Calu3 (cell line): ENCODE measurements at regions not wholly inside any gene's neighbourhood (a gene's known extent, or its start where the extent isn't known, plus 50 kb on each side); places are given as distances from the start of the nearest gene placed in this dataset.
"Not testable (repeated sequence)": the region's sequence is repeated elsewhere in the genome, so short reads cannot be mapped to it uniquely, and the experiment has no call there.

Experiments
- BruUV-seq: library from RNA; stranded (reverse); fragments of 400-500 nt; replicated peaks from 2 replicates; lab custom pipeline; 2021; lab: Mats Ljungman, UMichigan
- CTCF ChIA-PET: fragments of 300-600 bp; sonication (Branson Sonifier 250); formaldehyde crosslinking; loops from one replicate; lab custom pipeline; 2022; ENCODE audit warnings: antibody characterized with exemption; lab: Charles Lee
- DNase-seq: peaks from one replicate; pipeline ENCODE4 v3.0.0; 2022
- H3K27ac Mint-ChIP-seq: one replicate; pipeline ENCODE4 v1.8.0; 2022; ENCODE audit warnings: mixed read lengths; ENCODE audit not compliant: unreplicated experiment
- H3K27me3 Mint-ChIP-seq: one replicate; pipeline ENCODE4 v1.8.0; 2022; ENCODE audit warnings: mixed read lengths; ENCODE audit not compliant: unreplicated experiment
- H3K36me3 Mint-ChIP-seq: one replicate; pipeline ENCODE4 v1.8.0; 2022; ENCODE audit warnings: mild to moderate bottlenecking, moderate library complexity, mixed read lengths; ENCODE audit not compliant: insufficient read depth, unreplicated experiment
- H3K4me1 Mint-ChIP-seq: one replicate; pipeline ENCODE4 v1.8.0; 2022; ENCODE audit warnings: mild to moderate bottlenecking, low read depth, mixed read lengths; ENCODE audit not compliant: unreplicated experiment
- H3K4me3 Mint-ChIP-seq: one replicate; pipeline ENCODE4 v1.8.0; 2022; ENCODE audit warnings: mild to moderate bottlenecking, low read depth, moderate library complexity, mixed read lengths; ENCODE audit not compliant: unreplicated experiment
- H3K9me3 Mint-ChIP-seq: one replicate; pipeline ENCODE4 v1.8.0; 2022; ENCODE audit warnings: low read depth, mixed read lengths; ENCODE audit not compliant: unreplicated experiment
- CTCF ChIP-seq: fragments of 200-600 bp; IDR thresholded peaks from one replicate; pipeline ENCODE4 v1.8.0; 2022; ENCODE audit warnings: antibody characterized with exemption; ENCODE audit not compliant: unreplicated experiment
- intact Hi-C: fragments of 100-400 bp; cut with micrococcal nuclease; formaldehyde crosslinking; loops from one replicate; pipeline ENCODE4 v1.10.0; 2022; ENCODE audit not compliant: unreplicated experiment

DNA sequence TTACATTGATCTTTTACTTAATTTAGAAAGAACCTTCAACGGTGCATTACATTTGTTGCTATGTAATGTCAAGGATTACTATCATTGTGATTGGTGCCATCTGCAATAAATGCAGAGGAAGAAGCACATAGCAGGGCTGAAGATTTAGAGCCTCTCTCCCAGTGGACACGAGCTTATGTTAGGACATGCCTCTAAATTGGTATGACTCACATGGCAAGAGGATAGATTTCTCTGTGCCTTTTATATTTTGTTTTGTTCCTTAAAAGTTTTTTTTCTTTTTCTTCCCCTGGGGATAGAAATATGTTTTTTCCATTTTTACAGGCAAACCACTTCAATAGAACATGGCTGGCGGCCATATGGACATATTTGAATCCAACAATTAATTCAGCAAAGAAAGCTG lies 205.0 kb upstream of the HAND2 start:
- H3K27ac Mint-ChIP-seq, result no peak overlapping the region
- H3K4me1 Mint-ChIP-seq, result no peaks in the 10 kb centered on the region
- intact Hi-C loops, result no loop called here
- no peaks in the 10 kb centered on the region for H3K9me3 Mint-ChIP-seq
- H3K4me3 Mint-ChIP-seq, result no peak overlapping the region
- no peaks in the 10 kb centered on the region for H3K36me3 Mint-ChIP-seq
- CTCF ChIA-PET, result interaction anchor here (0.6 kb wide), 1 partner anchor 286 kb away, joined by 5 read pairs; no protein-coding TSS in a partner anchor
- BruUV-seq, result no TSS peak
- no peak for TF ChIP-seq CTCF
- no peaks in the 10 kb centered on the region for H3K27me3 Mint-ChIP-seq
- no peak for DNase-seq

DNA sequence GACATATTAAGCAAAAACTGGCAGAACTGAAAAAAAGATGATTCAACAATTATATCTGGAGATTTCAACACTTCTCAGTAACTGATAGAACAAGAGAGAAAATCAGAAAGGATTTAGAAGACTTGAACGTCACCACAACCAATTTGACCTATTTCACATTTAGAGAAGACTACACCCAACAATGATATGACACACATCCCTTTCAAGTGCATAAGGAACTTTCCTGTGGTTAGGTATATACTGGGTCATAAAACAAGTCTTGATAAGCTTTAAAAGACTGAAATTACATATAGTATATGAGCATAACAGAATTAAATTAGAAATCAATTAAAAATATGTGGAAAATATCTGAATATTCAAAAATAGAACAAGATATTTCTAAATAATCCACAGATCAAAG lies 201.2 kb upstream of the HAND2 start:
- no TSS peak for BruUV-seq
- no peak for TF ChIP-seq CTCF
- no peak for DNase-seq
- intact Hi-C loops, result no loop called here
- Mint-ChIP-seq H3K27ac (no peak overlapping the region), H3K36me3 (no peaks in the 10 kb centered on the region), H3K4me3 (no peak overlapping the region), H3K9me3 (no peaks in the 10 kb centered on the region), H3K4me1 (no peaks in the 10 kb centered on the region), H3K27me3 (no peaks in the 10 kb centered on the region)
- CTCF ChIA-PET, result no interaction called here

DNA sequence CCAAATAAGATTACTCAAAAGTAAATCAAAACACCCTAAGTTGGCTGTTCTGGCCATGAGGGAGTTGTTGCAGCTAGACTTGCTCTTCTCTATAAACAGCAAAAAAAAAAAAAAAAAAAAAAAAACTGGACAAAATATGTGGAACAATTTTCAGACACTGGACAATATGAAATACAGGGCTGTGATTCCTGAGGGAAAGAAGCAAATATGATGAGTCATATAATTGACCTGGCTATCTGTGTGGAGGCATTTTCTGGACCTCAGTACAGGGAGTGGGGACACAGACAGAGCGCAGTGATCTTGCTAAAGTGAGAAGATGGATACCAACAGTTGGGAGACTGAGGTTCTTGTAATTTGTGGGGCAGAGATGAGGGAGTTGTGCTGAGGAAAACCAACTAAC lies 192.0 kb upstream of the HAND2 start:
- BruUV-seq, result no TSS peak
- Mint-ChIP-seq H3K9me3 (peaks cover 3% of the 10 kb centered on the region), H3K27ac (no peak overlapping the region), H3K4me3 (no peak overlapping the region), H3K27me3 (no peaks in the 10 kb centered on the region), H3K4me1 (no peaks in the 10 kb centered on the region), H3K36me3 (no peaks in the 10 kb centered on the region)
- intact Hi-C loops, result no loop called here
- CTCF ChIA-PET, result no interaction called here
- no peak for DNase-seq
- TF ChIP-seq CTCF, result no peak

DNA sequence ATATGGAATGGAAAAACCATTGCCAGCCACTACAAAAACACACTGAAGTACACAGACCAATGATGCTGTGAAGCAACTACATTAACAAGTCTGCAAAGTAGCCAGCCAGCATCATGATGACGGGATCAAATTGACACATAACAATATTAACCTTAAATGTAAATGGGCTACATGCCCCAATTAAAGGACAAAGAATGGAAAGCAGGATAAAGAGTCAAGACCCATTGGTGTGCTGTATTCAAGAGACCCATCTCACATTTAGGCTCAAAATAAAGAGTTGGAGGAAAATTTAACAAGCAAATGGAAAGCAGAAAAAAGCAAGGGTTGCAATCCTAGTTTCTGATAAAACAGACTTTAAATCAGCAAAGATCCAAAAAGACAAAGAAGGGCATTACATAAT lies 188.5 kb upstream of the HAND2 start:
- H3K4me1 Mint-ChIP-seq, H3K9me3 Mint-ChIP-seq, intact Hi-C loops, DNase-seq, H3K36me3 Mint-ChIP-seq, H3K27ac Mint-ChIP-seq, BruUV-seq, H3K4me3 Mint-ChIP-seq, H3K27me3 Mint-ChIP-seq, CTCF ChIA-PET: not testable (repeated sequence)

GRCh38 chr4:173717581-173717980 lies 187.6 kb upstream of the HAND2 start:
- intact Hi-C loops, result no loop called here
- Mint-ChIP-seq H3K27me3 (no peaks in the 10 kb centered on the region), H3K9me3 (peaks cover 3% of the 10 kb centered on the region), H3K27ac (no peak overlapping the region), H3K4me3 (no peak overlapping the region), H3K4me1 (no peaks in the 10 kb centered on the region), H3K36me3 (no peaks in the 10 kb centered on the region)
- TF ChIP-seq CTCF, result no peak
- BruUV-seq, result no TSS peak
- CTCF ChIA-PET, result no interaction called here
- DNase-seq, result no peak
